ENCODE measurements at regions not wholly inside any gene's neighbourhood (a gene's known extent, or its start where the extent isn't known, plus 50 kb on each side); places are given as distances from the start of the nearest gene placed in this dataset.
A peak's percentile ranks its signal among the peaks of the same experiment; 100 is the strongest.

DNA sequence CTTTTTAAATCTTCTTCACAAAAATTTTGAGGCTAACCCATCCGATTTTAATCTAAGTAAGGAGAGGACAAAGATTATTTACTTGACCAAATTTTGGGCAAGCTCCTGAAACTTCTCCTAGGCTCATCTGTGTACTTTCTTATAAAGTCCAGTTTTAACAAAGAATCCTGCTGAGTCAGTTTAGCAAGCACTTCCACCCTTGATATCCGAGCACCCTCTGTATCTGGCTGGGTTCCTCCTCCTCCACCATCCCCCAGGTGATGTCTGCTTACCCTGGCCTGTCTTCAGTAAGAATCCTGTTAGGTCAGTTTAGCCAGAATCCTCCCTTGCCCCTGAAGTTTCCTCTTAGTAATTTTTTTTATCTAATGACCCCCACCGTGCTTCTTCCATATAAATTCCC is 140.5 kb downstream of the PHLDA1 start:
- Histone ChIP-seq H3K27me3 (ENCODE audit: insufficient read depth, low read length) (no peaks in the 10 kb centered on the region), H3K36me3 (ENCODE audit: insufficient read depth, low read length) (no peaks in the 10 kb centered on the region), H3K4me2 (ENCODE audit: insufficient read depth, low read length) (no peak overlapping the region), H3K4me3 (ENCODE audit: insufficient read depth, low read length) (no peak overlapping the region), H3K79me2 (ENCODE audit: insufficient read depth, low read length) (no peaks in the 10 kb centered on the region), H3K4me1 (ENCODE audit: insufficient read depth, low read length) (peaks cover 17% of the 10 kb centered on the region), H2AFZ (ENCODE audit: low read length) (no peak overlapping the region), H4K20me1 (ENCODE audit: insufficient read depth, low read length) (no peaks in the 10 kb centered on the region), H3K9me3 (ENCODE audit: low read depth, low read length) (no peaks in the 10 kb centered on the region), H3K27ac (ENCODE audit: low read depth, low read length) (no peak overlapping the region)
- TF ChIP-seq, protein P1, sequence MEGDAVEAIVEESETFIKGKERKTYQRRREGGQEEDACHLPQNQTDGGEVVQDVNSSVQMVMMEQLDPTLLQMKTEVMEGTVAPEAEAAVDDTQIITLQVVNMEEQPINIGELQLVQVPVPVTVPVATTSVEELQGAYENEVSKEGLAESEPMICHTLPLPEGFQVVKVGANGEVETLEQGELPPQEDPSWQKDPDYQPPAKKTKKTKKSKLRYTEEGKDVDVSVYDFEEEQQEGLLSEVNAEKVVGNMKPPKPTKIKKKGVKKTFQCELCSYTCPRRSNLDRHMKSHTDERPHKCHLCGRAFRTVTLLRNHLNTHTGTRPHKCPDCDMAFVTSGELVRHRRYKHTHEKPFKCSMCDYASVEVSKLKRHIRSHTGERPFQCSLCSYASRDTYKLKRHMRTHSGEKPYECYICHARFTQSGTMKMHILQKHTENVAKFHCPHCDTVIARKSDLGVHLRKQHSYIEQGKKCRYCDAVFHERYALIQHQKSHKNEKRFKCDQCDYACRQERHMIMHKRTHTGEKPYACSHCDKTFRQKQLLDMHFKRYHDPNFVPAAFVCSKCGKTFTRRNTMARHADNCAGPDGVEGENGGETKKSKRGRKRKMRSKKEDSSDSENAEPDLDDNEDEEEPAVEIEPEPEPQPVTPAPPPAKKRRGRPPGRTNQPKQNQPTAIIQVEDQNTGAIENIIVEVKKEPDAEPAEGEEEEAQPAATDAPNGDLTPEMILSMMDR (IDR thresholded peaks at IDR 0.05; ENCODE audit: extremely low read depth, low read depth, low read length): no peak
- DNase-seq (ENCODE audit: insufficient read length, low spot score, missing footprints): no peak

DNA sequence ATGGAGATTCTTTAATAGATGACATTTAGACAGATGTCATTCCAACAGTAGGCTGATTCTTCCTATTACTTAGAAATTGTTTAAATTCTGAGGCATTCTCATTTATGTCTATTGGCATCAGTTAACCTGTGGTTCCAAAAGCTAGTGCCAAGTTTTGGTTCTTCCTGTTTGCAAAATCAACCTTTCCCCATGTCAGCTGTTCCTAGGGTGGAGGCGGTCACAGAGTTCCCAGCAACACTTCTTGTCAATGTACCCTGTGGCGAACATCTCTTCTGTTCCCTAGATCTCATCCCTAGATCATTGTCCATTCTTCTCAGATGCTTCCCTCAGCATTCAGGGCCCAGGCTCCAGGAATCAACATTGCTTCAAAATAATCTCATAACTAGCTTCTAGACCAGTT is 140.9 kb downstream of the PHLDA1 start:
- Histone ChIP-seq H3K36me3 (ENCODE audit: insufficient read depth, low read length) (no peaks in the 10 kb centered on the region), H3K4me2 (ENCODE audit: insufficient read depth, low read length) (no peak overlapping the region), H3K79me2 (ENCODE audit: insufficient read depth, low read length) (no peaks in the 10 kb centered on the region), H4K20me1 (ENCODE audit: insufficient read depth, low read length) (no peaks in the 10 kb centered on the region), H3K27me3 (ENCODE audit: insufficient read depth, low read length) (no peaks in the 10 kb centered on the region), H3K4me3 (ENCODE audit: insufficient read depth, low read length) (no peak overlapping the region), H3K4me1 (ENCODE audit: insufficient read depth, low read length) (peaks cover 17% of the 10 kb centered on the region), H3K27ac (ENCODE audit: low read depth, low read length) (no peak overlapping the region), H3K9me3 (ENCODE audit: low read depth, low read length) (no peaks in the 10 kb centered on the region), H2AFZ (ENCODE audit: low read length) (no peak overlapping the region)
- DNase-seq (ENCODE audit: insufficient read length, low spot score, missing footprints): no peak
- TF ChIP-seq, protein P1 (IDR thresholded peaks at IDR 0.05; ENCODE audit: extremely low read depth, low read depth, low read length): no peak

GRCh38 chr12:75890141-75890540 is 141.4 kb downstream of the PHLDA1 start:
- Histone ChIP-seq H3K27me3 (ENCODE audit: insufficient read depth, low read length) (no peaks in the 10 kb centered on the region), H3K4me1 (ENCODE audit: insufficient read depth, low read length) (peaks cover 17% of the 10 kb centered on the region), H3K4me3 (ENCODE audit: insufficient read depth, low read length) (no peak overlapping the region), H3K4me2 (ENCODE audit: insufficient read depth, low read length) (no peak overlapping the region), H3K27ac (ENCODE audit: low read depth, low read length) (no peak overlapping the region), H2AFZ (ENCODE audit: low read length) (no peak overlapping the region), H3K9me3 (ENCODE audit: low read depth, low read length) (no peaks in the 10 kb centered on the region), H3K79me2 (ENCODE audit: insufficient read depth, low read length) (no peaks in the 10 kb centered on the region), H3K36me3 (ENCODE audit: insufficient read depth, low read length) (no peaks in the 10 kb centered on the region), H4K20me1 (ENCODE audit: insufficient read depth, low read length) (no peaks in the 10 kb centered on the region)
- TF ChIP-seq, protein P1 (IDR thresholded peaks at IDR 0.05; ENCODE audit: extremely low read depth, low read depth, low read length): no peak
- peak; percentile 46 for DNase-seq (ENCODE audit: insufficient read length, low spot score, missing footprints)

GRCh38 chr12:75888874-75889613 is 142.5 kb downstream of the PHLDA1 start:
- H3K36me3 ChIP-seq (ENCODE audit: insufficient read depth, low read length): no peaks in the 10 kb centered on the region
- TF ChIP-seq, protein P1 (IDR thresholded peaks at IDR 0.05; ENCODE audit: extremely low read depth, low read depth, low read length): no peak
- no peaks in the 10 kb centered on the region for H3K79me2 ChIP-seq (ENCODE audit: insufficient read depth, low read length)
- H3K4me2 ChIP-seq (ENCODE audit: insufficient read depth, low read length): peak overlapping the region; percentile 25
- peaks cover 17% of the 10 kb centered on the region for H3K4me1 ChIP-seq (ENCODE audit: insufficient read depth, low read length)
- H4K20me1 ChIP-seq (ENCODE audit: insufficient read depth, low read length): no peaks in the 10 kb centered on the region
- peak overlapping the region; percentile 78 for H2AFZ ChIP-seq (ENCODE audit: low read length)
- H3K9me3 ChIP-seq (ENCODE audit: low read depth, low read length): no peaks in the 10 kb centered on the region
- no peak for DNase-seq (ENCODE audit: insufficient read length, low spot score, missing footprints)
- H3K27me3 ChIP-seq (ENCODE audit: insufficient read depth, low read length): no peaks in the 10 kb centered on the region
- H3K4me3 ChIP-seq (ENCODE audit: insufficient read depth, low read length): peak overlapping the region; percentile 5
- H3K27ac ChIP-seq (ENCODE audit: low read depth, low read length): no peak overlapping the region
